ENCODE measurements at regions not wholly inside any gene's neighbourhood (a gene's known extent, or its start where the extent isn't known, plus 50 kb on each side); places are given as distances from the start of the nearest gene placed in this dataset.

DNA sequence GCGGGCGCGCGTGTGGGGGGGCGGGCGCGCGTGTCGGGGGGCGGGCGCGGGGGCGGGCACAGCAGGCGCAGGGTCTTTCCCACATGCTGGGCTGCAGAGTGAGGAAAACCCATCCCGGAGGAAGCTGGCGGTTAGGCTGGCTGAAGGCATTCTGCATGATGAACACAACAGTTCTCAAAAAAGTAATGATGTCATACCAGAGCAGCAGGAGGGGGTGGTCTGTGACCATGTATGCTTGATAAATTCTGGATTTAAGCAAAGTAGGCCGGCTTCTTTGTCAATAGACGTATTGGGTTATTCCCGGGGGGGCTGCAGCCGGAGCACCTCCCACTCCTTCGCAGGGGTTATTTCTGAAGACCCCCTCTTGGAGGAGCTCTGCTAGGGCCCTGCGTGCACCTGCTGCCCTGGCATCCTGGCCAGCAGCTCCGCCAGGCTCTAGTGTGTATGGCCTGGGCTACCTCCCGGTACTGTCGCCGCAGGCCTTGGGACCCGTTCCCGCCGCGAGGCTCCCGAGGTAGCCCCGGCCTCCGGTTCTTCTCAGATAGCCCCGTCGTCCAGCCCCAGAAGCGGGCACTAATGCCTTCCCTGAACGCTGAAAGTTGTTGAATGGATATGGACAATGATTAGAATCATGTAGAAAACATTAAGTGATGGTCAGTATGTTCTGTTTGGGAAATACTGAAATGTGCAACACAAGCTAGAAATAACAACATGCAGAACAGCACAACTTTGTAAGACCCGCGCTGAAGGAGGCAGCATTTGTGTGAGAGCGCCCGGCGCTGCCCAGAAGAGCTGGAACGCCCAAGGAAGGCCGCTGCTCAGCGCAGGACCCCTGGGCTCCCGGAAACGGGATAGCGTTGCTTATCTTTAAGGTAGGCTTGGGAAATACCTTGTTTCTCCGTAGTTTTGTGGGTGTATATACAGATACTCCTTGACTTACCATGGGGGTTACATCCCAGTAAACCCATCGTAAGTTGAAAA, 101.4 kb upstream of the RAB6C start:
- no peak for TF ChIP-seq POLR2A (IDR thresholded peaks at IDR 0.05)
- TF ChIP-seq, protein P1, sequence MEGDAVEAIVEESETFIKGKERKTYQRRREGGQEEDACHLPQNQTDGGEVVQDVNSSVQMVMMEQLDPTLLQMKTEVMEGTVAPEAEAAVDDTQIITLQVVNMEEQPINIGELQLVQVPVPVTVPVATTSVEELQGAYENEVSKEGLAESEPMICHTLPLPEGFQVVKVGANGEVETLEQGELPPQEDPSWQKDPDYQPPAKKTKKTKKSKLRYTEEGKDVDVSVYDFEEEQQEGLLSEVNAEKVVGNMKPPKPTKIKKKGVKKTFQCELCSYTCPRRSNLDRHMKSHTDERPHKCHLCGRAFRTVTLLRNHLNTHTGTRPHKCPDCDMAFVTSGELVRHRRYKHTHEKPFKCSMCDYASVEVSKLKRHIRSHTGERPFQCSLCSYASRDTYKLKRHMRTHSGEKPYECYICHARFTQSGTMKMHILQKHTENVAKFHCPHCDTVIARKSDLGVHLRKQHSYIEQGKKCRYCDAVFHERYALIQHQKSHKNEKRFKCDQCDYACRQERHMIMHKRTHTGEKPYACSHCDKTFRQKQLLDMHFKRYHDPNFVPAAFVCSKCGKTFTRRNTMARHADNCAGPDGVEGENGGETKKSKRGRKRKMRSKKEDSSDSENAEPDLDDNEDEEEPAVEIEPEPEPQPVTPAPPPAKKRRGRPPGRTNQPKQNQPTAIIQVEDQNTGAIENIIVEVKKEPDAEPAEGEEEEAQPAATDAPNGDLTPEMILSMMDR (IDR thresholded peaks at IDR 0.05), result no peak
